Endothelial cell (in vitro differentiated cells): ENCODE measurements at regions not wholly inside any gene's neighbourhood (a gene's known extent, or its start where the extent isn't known, plus 50 kb on each side); places are given as distances from the start of the nearest gene placed in this dataset.

Experiments used
- DNase-seq: peaks from one replicate; pipeline ENCODE4 v3.0.0; 2021; ENCODE audit warnings: low spot score
- H3K27ac Mint-ChIP-seq: one replicate; pipeline ENCODE4 v1.8.0; 2021; ENCODE audit warnings: mixed read lengths, inconsistent platforms; ENCODE audit not compliant: unreplicated experiment
- H3K27me3 Mint-ChIP-seq: one replicate; pipeline ENCODE4 v1.8.0; 2021; ENCODE audit warnings: mild to moderate bottlenecking, moderate library complexity, mixed read lengths, inconsistent platforms; ENCODE audit not compliant: unreplicated experiment
- H3K36me3 Mint-ChIP-seq: one replicate; pipeline ENCODE4 v1.8.0; 2021; ENCODE audit warnings: mild to moderate bottlenecking, low read depth, mixed read lengths, inconsistent platforms; ENCODE audit not compliant: unreplicated experiment
- H3K4me1 Mint-ChIP-seq: one replicate; pipeline ENCODE4 v1.8.0; 2021; ENCODE audit warnings: mild to moderate bottlenecking, mixed read lengths, inconsistent platforms; ENCODE audit not compliant: unreplicated experiment
- H3K4me3 Mint-ChIP-seq: one replicate; pipeline ENCODE4 v1.8.0; 2021; ENCODE audit warnings: mild to moderate bottlenecking, mixed read lengths, inconsistent platforms; ENCODE audit not compliant: unreplicated experiment
- H3K9me3 Mint-ChIP-seq: one replicate; pipeline ENCODE4 v1.8.0; 2021; ENCODE audit warnings: mixed read lengths, inconsistent platforms; ENCODE audit not compliant: unreplicated experiment
- CTCF ChIP-seq: fragments of 200-600 bp; sonication (generic); IDR thresholded peaks from one replicate; pipeline ENCODE4 v1.5.0; 2021; ENCODE audit warnings: antibody characterized with exemption; ENCODE audit not compliant: unreplicated experiment

- Mint-ChIP-seq H3K27ac (no peak overlapping the region), H3K4me1 (peaks cover 8% of the 10 kb centered on the region)
These were observed 183.2 kb downstream of the FGFR2 start for GRCh38 chr10:121415063-121415399.

GRCh38 chr10:121416071-121416470 lies 182.2 kb downstream of the FGFR2 start:
- no peak for DNase-seq
- TF ChIP-seq CTCF, result no peak
- no peak overlapping the region for H3K27ac Mint-ChIP-seq
- no peaks in the 10 kb centered on the region for H3K36me3 Mint-ChIP-seq
- no peaks in the 10 kb centered on the region for H3K9me3 Mint-ChIP-seq
- peaks cover 5% of the 10 kb centered on the region for H3K27me3 Mint-ChIP-seq
- H3K4me1 Mint-ChIP-seq, result peaks cover under 1% of the 10 kb centered on the region
- H3K4me3 Mint-ChIP-seq, result no peak overlapping the region

More at GRCh38 chr10:121415063-121415399, 183.2 kb downstream of the FGFR2 start:
- Mint-ChIP-seq H3K9me3 (no peaks in the 10 kb centered on the region), H3K27me3 (peaks cover 5% of the 10 kb centered on the region), H3K36me3 (no peaks in the 10 kb centered on the region), H3K4me3 (no peak overlapping the region)
- DNase-seq, result no peak
- no peak for TF ChIP-seq CTCF

GRCh38 chr10:121417298-121417697 lies 180.9 kb downstream of the FGFR2 start:
- Mint-ChIP-seq H3K27ac (no peak overlapping the region), H3K9me3 (no peaks in the 10 kb centered on the region), H3K36me3 (no peaks in the 10 kb centered on the region), H3K27me3 (peaks cover 5% of the 10 kb centered on the region), H3K4me1 (no peaks in the 10 kb centered on the region), H3K4me3 (no peak overlapping the region)
- no peak for DNase-seq
- no peak for TF ChIP-seq CTCF

- Mint-ChIP-seq H3K9me3 (no peaks in the 10 kb centered on the region), H3K27ac (no peak overlapping the region), H3K4me3 (no peak overlapping the region), H3K4me1 (no peaks in the 10 kb centered on the region), H3K27me3 (peaks cover 5% of the 10 kb centered on the region), H3K36me3 (no peaks in the 10 kb centered on the region)
- DNase-seq, result no peak
- no peak for TF ChIP-seq CTCF
These were observed 180.0 kb downstream of the FGFR2 start for GRCh38 chr10:121418126-121418777.

- H3K9me3 Mint-ChIP-seq, result no peaks in the 10 kb centered on the region
- no peaks in the 10 kb centered on the region for H3K36me3 Mint-ChIP-seq
- TF ChIP-seq CTCF, result no peak
- H3K4me1 Mint-ChIP-seq, result no peaks in the 10 kb centered on the region
- no peak overlapping the region for H3K27ac Mint-ChIP-seq
- H3K4me3 Mint-ChIP-seq, result no peak overlapping the region
- DNase-seq, result no peak
- peaks cover 3% of the 10 kb centered on the region for H3K27me3 Mint-ChIP-seq
These were observed 178.2 kb downstream of the FGFR2 start for GRCh38 chr10:121420006-121420405.
